Adrenal gland (tissue), 5 donors: ENCODE measurements at regions not wholly inside any gene's neighbourhood (a gene's known extent, or its start where the extent isn't known, plus 50 kb on each side); places are given as distances from the start of the nearest gene placed in this dataset.

Experiments
- POLR2A ChIP-seq, 2 donors: fragments of 450-650 bp; IDR thresholded peaks; one replicate each; pipeline ENCODE4 v1.6.1; 2017; ENCODE audit warnings: antibody characterized with exemption in 2 of 2, mild to moderate bottlenecking in 2 of 2, moderate library complexity in 1 of 2
- TF ChIP-seq, protein P1 (sequence below), 6 experiments: fragments of 450-650 bp in 4 of 6; fragments of 200-600 bp in 2 of 6; sonication (generic) in 1 of 6; IDR thresholded peaks; 1 replicate in 5 of 6; 2 replicates in 1 of 6; pipeline versions ENCODE4 v1.5.1 to v1.8.0; 2016 to 2021; ENCODE audit warnings: antibody characterized with exemption in 6 of 6, mild to moderate bottlenecking in 2 of 6, moderate library complexity in 1 of 6
- donor health status: DM: no; HTN: no; CAD: no.

DNA sequence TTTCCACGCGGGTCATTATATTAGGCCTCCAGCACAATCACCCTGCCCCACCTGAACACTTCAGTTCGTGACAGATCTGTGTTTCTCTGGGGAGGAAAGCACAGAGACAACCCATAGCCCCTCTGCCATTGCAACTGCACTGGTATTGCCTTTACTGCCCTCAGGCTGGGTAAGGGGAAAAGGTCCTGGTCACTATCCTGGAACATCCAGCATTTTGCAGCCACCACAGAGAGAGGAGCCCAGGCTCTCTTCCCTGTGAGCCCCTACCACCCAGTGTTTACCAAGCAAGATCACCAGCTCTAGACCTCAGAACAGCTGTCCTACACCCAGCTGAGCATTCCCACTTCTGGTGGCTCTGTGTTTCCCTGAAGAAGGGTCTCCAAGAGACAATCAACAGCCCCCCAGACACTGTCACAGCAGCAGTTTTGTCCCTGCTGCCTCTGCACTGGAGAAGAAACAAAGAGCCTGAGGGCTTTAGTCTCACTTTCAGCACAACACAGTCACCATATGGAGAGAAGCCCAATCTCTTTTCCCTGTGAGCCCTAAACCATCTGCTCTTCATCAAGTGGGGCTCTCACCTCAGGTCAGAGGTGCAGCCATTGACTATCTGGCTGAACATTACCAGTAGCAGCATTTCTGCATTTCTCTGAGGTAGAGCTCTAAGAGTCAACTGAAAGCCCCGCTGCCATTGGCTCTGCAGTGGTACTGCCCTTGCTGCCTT lies 655.2 kb upstream of the FAM174A start:
- no peak for TF ChIP-seq POLR2A (IDR thresholded peaks at IDR 0.05)
- TF ChIP-seq, protein P1, sequence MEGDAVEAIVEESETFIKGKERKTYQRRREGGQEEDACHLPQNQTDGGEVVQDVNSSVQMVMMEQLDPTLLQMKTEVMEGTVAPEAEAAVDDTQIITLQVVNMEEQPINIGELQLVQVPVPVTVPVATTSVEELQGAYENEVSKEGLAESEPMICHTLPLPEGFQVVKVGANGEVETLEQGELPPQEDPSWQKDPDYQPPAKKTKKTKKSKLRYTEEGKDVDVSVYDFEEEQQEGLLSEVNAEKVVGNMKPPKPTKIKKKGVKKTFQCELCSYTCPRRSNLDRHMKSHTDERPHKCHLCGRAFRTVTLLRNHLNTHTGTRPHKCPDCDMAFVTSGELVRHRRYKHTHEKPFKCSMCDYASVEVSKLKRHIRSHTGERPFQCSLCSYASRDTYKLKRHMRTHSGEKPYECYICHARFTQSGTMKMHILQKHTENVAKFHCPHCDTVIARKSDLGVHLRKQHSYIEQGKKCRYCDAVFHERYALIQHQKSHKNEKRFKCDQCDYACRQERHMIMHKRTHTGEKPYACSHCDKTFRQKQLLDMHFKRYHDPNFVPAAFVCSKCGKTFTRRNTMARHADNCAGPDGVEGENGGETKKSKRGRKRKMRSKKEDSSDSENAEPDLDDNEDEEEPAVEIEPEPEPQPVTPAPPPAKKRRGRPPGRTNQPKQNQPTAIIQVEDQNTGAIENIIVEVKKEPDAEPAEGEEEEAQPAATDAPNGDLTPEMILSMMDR (IDR thresholded peaks at IDR 0.05), result no peak
